Psoas muscle (tissue), 7 donors: ENCODE measurements at regions not wholly inside any gene's neighbourhood (a gene's known extent, or its start where the extent isn't known, plus 50 kb on each side); places are given as distances from the start of the nearest gene placed in this dataset.

Experiments
- ATAC-seq, 4 donors: fragments of 200-7000 bp; cut with Tn5 transposase; one replicate each; pipeline ENCODE4 v1.9.1; 2020; ENCODE audit warnings: moderate library complexity in 3 of 4, mild to moderate bottlenecking in 2 of 4
- DNase-seq, 2 donors: peaks; one replicate each; pipeline ENCODE4 v3.0.0-alpha.2; 2020
- H3K27ac ChIP-seq: fragments of 200-600 bp; one replicate; pipeline ENCODE4 v1.8.0; 2022
- H3K27me3 ChIP-seq, 3 donors: fragments of 200-600 bp in 1 of 3; one replicate each; pipeline versions ENCODE4 v1.6.1 to v1.8.0; 2013 to 2022; ENCODE audit warnings: low read length in 2 of 3, mild to moderate bottlenecking in 2 of 3, moderate library complexity in 1 of 3; ENCODE audit not compliant: insufficient read depth in 3 of 3
- H3K36me3 ChIP-seq, 2 donors: fragments of 200-600 bp in 1 of 2; one replicate each; pipeline versions ENCODE4 v1.6.1 to v1.8.0; 2013 to 2022; ENCODE audit warnings: low read depth in 1 of 2, mild to moderate bottlenecking in 1 of 2, moderate library complexity in 1 of 2; ENCODE audit not compliant: insufficient read depth in 1 of 2
- H3K4me1 ChIP-seq: fragments of 200-600 bp; one replicate; pipeline ENCODE4 v1.8.0; 2022
- H3K4me3 ChIP-seq: fragments of 200-600 bp; one replicate; pipeline ENCODE4 v1.8.0; 2022; ENCODE audit warnings: mild to moderate bottlenecking
- H3K9me3 ChIP-seq: fragments of 200-600 bp; one replicate; pipeline ENCODE4 v1.8.0; 2022
- CTCF ChIP-seq: fragments of 200-600 bp; IDR thresholded peaks from one replicate; pipeline ENCODE4 v1.8.0; 2022; ENCODE audit warnings: antibody characterized with exemption
- WGBS, 3 donors: extraction: QIAGEN DNeasy Blood & Tissue Kit; methylation state at CpG; one replicate each; pipeline versions ENCODE4 v1.1.6 to v1.1.7; 2013; 5-methylcytosine and 5-hydroxymethylcytosine counted together
- intact Hi-C, 2 donors: fragments of 100-400 bp; cut with DNase I; formaldehyde crosslinking; loops; one replicate each; pipeline versions ENCODE4 v1.11.0 to v1.14.2; 2022
- donor health status: healthy with polysubstance abuse.
- donor health status: DM: no; HTN: no; CAD: no; lungs with moderate emphysema.
- donor health status: Bipolar disorder and iron deficiency.
- donor health status: healthy.
- donor health status: DM: yes; HTN: yes; CAD: no.
- donor health status: DM: no; HTN: no; CAD: no.
- donor health status: DM: yes; HTN: yes; CAD: no.

GRCh38 chr16:79451196-79451816 lies 149.2 kb downstream of the MAF start:
- WGBS, 3 donors, result 68 to 73% (median 68%) methylated on average over 4 of the region's 4 CpGs

GRCh38 chr16:79449900-79450299 lies 150.6 kb downstream of the MAF start:
- Histone ChIP-seq H3K27ac (no peak overlapping the region), H3K36me3 (no peaks in the 10 kb centered on the region), H3K9me3 (no peaks in the 10 kb centered on the region), H3K4me3 (no peak overlapping the region), H3K4me1 (no peaks in the 10 kb centered on the region), H3K27me3 (no peaks in the 10 kb centered on the region)
- DNase-seq (no peak), ATAC-seq (no peak)
- WGBS, 3 donors, result 91 to 93% (median 92%) methylated on average over 6 of the region's 6 CpGs
- intact Hi-C loops, result loop anchor here (5.0 to 10.0 kb wide), 2 partner anchors 122 to 135 kb away; no protein-coding TSS in a partner anchor
- TF ChIP-seq CTCF, result no peak

More at GRCh38 chr16:79451196-79451816, 149.2 kb downstream of the MAF start:
- H3K27ac ChIP-seq, result no peak overlapping the region
- TF ChIP-seq CTCF, result no peak
- DNase-seq (no peak), ATAC-seq (no peak)
- no peak overlapping the region for H3K4me3 ChIP-seq
- intact Hi-C loops, result loop anchor here in 1 of 2 donors (5.0 kb wide), 1 partner anchor 121 kb away; no protein-coding TSS in a partner anchor
- H3K27me3 ChIP-seq, result no peaks in the 10 kb centered on the region
- H3K9me3 ChIP-seq, result no peaks in the 10 kb centered on the region
- no peaks in the 10 kb centered on the region for H3K36me3 ChIP-seq
- no peaks in the 10 kb centered on the region for H3K4me1 ChIP-seq

GRCh38 chr16:79449067-79449769 lies 151.3 kb downstream of the MAF start:
- Histone ChIP-seq H3K4me3 (no peak overlapping the region), H3K27me3 (no peaks in the 10 kb centered on the region), H3K4me1 (no peaks in the 10 kb centered on the region), H3K9me3 (no peaks in the 10 kb centered on the region), H3K27ac (no peak overlapping the region), H3K36me3 (no peaks in the 10 kb centered on the region)
- intact Hi-C loops, result loop anchor here in 1 of 2 donors (10.0 kb wide), 1 partner anchor 134 kb away; no protein-coding TSS in a partner anchor
- ATAC-seq, result no peak
- WGBS, 3 donors, result 67 to 83% (median 73%) methylated on average over 10 of the region's 10 CpGs
- DNase-seq, result no peak
- TF ChIP-seq CTCF, result no peak

GRCh38 chr16:79444572-79444971 lies 156.0 kb downstream of the MAF start:
- Histone ChIP-seq H3K9me3 (no peaks in the 10 kb centered on the region), H3K4me3 (no peak overlapping the region), H3K36me3 (no peaks in the 10 kb centered on the region), H3K27me3 (no peaks in the 10 kb centered on the region), H3K27ac (no peak overlapping the region), H3K4me1 (peaks cover 5% of the 10 kb centered on the region)
- WGBS, 3 donors, result 90 to 98% (median 91%) methylated on average over 7 of the region's 7 CpGs
- intact Hi-C loops, result loop anchor here in 1 of 2 donors (10.0 kb wide), 1 partner anchor 130 kb away; no protein-coding TSS in a partner anchor
- TF ChIP-seq CTCF, result no peak
- ATAC-seq, result no peak
- no peak for DNase-seq
